ENCODE measurements at regions not wholly inside any gene's neighbourhood (a gene's known extent, or its start where the extent isn't known, plus 50 kb on each side); places are given as distances from the start of the nearest gene placed in this dataset.

DNA sequence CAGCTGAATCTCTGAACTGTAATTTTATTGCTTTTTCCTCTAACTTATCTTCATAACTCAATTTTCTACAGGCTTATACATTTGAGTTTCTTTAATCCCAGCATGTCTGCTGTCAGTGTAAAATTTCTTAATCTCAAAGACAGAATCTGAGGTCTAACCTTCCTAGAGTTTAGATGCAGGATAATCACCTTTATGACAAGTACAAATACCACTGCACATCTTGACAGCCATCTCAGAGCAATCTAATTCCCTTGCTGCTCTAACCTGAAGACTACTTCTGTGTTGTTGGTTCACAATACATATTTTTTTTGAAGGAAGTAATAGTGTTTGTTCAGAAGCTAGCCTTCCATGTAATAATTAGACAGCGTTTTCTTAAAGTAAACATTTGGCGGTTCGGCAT is 424.2 kb upstream of the ZWINT start:
- TF ChIP-seq, protein P1, sequence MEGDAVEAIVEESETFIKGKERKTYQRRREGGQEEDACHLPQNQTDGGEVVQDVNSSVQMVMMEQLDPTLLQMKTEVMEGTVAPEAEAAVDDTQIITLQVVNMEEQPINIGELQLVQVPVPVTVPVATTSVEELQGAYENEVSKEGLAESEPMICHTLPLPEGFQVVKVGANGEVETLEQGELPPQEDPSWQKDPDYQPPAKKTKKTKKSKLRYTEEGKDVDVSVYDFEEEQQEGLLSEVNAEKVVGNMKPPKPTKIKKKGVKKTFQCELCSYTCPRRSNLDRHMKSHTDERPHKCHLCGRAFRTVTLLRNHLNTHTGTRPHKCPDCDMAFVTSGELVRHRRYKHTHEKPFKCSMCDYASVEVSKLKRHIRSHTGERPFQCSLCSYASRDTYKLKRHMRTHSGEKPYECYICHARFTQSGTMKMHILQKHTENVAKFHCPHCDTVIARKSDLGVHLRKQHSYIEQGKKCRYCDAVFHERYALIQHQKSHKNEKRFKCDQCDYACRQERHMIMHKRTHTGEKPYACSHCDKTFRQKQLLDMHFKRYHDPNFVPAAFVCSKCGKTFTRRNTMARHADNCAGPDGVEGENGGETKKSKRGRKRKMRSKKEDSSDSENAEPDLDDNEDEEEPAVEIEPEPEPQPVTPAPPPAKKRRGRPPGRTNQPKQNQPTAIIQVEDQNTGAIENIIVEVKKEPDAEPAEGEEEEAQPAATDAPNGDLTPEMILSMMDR (conservative IDR thresholded peaks at IDR 0.05; ENCODE audit: low read length), result no peak
- TF ChIP-seq EZH2phosphoT487 (IDR thresholded peaks at IDR 0.05; ENCODE audit: borderline replicate concordance), result no peak
